ENCODE measurements at regions not wholly inside any gene's neighbourhood (a gene's known extent, or its start where the extent isn't known, plus 50 kb on each side); places are given as distances from the start of the nearest gene placed in this dataset.
"Not testable (repeated sequence)": the region's sequence is repeated elsewhere in the genome, so short reads cannot be mapped to it uniquely, and the experiment has no call there.

DNA sequence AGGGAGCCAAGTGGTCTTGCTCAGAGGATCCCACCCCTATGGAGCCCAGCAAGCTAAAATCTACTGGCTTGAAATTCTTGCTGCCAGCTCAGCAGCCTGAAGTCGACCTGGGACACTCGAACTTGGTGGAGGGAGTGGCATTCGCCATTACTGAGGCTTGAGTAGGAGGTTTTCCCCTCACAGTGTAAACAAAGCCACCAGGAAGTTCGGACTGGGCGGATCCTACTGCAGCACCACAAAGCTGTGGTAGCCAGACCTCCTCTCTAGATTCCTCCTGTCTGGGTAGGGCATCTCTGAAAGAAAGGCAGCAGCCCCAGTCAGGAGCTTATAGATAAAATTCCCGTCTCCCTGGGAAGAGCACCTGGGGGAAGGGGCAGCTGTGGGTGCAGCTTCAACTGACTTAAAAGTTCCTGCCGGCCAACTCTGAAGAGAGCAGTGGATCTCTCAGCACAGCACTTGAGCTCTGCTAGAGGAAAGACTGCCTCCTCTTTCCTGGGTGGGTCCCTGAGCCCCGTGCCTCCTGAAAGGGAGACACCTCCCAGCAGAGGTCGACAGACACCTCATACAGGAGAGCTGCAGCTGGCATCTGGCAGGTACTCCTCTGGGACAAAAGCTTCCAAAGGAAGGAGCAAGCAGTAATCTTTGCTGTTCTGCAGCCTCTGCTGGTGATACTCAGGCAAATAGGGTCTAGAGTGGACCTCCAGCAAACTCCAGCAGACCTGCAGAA is 576.3 kb upstream of the NECTIN3 start:
- DNase-seq = no peak

DNA sequence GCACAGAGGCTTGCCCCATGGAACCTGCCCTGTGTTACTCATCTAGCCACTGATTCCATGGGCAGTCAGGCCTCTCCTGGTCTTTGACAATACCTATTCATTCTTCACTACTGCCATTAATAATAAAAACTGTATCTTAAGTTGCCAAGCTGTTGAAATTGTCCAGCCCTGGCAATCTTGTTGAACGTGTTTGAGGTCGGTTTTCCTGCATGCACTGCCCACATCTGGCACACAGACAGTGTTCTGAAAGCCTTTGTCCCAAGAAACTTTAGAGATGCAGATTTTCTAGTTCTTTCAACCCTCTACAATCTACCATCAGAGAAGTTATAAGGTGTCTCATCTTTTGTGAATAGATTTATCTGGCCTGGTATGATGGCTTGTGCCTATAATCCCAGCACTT is 567.2 kb upstream of the NECTIN3 start:
- DNase-seq = no peak

DNA sequence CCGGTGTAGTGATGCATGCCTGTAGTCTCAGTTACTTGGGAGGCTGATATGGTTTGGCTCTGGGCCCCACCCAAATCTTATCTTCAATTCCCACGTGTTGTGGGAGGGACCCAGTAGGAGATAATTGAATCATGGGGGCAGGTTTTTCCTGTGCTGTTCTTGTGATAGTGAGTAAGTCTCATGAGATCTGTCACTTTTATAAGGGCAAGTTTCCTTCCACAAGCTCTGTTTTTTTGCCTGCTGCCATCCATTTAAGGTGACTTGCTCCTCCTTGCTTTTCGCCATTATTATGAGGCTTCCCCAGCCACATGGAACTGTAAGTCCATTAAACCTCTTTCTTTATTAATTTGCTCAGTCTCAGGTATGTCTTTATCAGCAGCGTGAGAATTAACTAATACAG is 566.7 kb upstream of the NECTIN3 start:
- DNase-seq = no peak

GRCh38 chr3:110506890-110507289 is 564.7 kb upstream of the NECTIN3 start:
- DNase-seq = no peak

GRCh38 chr3:110507570-110507969 is 564.0 kb upstream of the NECTIN3 start:
- DNase-seq = not testable (repeated sequence)

- no peak for DNase-seq
These were observed 558.7 kb upstream of the NECTIN3 start for GRCh38 chr3:110512961-110513360.

- DNase-seq = no peak
These were observed 553.6 kb upstream of the NECTIN3 start for GRCh38 chr3:110518031-110518430.

DNA sequence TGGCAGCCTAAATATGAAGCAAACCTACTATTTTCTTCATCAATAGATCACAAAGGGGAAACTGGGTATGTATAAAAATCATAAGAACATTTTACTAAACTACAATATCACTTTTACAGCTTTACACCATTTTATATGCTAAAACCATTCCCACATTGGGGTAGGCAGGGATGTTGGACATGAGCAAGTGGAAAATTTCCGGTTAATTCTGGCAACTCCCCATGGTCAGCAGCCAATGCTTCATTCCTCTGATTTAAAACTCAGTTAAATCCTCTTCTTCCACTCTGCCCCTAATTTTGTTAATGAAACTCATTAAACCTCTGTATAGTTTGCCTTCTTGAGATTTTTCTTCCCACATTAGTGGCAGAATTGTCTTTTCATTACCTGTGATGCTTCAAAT is 552.5 kb upstream of the NECTIN3 start:
- DNase-seq = no peak

DNA sequence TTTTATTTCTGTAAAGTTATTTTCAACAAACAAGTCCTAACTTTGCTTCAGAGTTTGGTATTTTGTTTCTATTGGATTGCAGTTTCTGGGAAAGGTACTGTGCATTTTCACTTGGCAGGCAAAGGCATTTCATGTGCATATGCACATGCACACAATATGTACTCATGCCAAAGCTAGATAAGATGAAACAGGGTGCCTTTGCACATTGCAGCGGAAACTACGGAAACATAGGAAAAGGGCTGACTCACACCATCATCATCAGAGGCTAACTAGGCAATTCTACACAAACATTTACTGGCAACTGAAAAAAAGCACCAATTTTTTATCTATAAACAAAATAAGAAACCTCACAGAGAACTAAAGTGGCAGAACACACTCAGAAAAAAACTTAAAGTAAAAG is 550.6 kb upstream of the NECTIN3 start:
- DNase-seq = no peak

DNA sequence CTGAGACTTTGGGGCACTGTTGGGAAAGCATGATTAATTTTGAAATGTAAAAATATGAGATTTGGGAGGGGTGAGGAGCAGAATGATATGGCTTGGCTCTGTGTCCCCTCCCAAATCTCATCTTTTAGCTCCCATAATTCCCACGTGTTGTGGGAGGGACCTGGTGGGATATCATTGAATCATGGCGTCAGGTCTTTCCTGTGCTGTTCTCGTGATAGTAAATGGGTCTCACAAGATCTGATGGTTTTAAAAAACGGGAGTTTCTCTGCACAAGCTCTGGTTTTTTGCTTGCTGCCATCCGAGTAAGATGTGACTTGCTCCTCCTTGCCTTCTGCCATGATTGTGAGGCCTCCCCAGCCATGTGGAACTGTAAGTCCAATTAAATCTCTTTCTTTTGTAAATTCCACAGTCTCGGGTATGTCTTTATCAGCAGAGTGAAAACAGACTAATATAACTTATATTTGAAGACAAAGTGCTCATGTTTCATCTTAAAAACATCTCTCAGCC is 546.0 kb upstream of the NECTIN3 start:
- DNase-seq = not testable (repeated sequence)

DNA sequence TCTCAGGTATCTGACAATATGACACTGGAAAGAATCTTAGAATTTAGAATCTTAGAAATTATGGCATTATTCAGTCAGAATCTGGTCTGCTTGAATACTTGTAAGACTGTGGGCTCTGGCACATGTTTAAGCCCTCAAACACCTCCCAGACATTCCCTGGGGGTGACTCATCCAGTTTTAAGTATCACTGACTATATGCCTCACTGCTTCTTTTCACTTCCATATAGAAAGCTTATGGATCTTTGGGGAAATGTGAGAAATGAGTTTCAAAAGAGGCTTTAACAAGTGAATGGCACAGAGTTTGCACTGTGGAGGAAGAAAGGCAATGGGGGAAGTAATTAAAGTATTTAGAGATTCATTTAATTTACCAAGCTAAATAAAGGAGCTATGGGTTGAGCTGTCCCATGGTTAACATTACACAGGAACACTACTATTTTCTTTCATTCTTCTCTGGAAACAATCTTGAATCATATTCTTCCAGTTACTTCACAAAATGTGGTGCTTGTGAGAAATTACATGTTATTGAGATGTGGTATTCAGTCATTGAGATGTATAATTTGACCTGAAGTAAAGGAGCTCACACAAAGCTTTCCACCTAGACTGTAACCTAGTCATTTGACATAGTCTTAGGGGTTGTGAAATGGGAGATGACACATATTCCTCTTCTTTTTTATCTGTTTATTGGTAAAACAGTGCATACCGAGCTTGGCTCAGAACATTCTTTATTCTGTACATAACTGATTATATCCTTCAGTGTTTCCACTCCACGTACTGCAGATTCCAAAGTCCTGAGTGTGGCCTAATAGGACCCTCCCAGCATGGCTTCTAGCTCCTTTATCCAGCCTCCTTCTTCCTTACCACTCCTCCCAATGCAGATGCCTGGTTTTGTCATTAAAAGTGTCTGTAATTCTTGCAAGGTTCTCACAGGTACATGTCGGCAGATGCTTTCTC is 544.6 kb upstream of the NECTIN3 start:
- no peak for DNase-seq

DNA sequence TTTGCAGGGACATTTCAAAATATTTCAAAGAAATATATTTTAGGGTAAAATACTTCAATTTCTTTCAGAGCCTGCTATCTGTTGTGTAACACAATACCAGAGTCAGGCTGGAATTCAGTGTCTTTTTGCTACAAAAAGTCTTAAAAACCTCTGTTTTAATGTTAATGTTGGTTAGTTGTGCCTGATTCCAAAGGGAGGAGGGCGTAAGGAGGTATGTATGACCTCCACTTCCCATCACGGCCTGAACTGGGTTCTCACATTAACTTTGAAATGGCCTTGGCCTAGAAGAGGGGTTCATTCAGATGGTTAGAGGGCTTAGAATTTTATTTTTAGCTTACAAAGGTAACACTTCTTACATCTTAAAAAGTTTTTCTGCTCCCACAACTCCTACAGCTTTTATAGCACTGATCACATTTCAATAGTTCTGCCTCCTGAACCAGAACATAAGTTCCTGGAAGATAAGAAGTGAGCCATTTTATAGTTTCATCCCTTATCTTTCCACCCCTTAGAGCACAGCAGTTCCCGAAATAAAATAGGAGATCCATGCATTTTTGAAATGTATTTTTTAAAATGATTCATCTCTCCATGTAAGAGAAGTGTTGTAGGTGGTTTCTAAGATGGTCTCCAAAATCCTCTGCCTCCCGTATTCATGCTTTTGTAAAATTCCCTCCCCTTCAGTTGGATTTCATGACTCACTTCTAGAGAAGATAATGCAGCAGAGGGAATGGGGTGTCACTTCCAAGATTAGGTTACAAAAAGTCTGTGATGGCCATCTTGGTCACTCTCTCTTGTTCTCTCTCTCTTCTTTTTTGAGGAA is 543.1 kb upstream of the NECTIN3 start:
- DNase-seq = no peak

DNA sequence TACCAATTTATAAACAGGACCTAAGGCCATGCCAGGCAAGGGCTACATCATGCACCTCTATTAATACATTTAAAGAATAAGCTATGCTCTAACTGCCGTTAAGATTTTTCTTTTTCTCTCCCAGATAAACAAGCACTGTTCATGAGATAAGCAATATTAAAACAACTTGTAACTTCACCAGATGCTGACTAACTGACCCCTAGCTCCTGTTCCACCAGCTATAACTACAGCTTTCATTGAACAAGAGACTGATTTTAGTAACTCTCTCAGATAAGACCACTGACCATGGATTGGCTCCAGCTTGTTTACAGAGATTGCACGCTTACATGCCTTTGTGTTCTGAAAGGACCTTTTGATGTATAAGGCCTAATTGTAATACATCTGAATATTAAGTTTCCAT is 540.7 kb upstream of the NECTIN3 start:
- DNase-seq = no peak

- DNase-seq = no peak
These were observed 538.5 kb upstream of the NECTIN3 start for GRCh38 chr3:110533089-110533488.

- no peak for DNase-seq
These were observed 529.0 kb upstream of the NECTIN3 start for GRCh38 chr3:110542552-110543150.

- no peak for DNase-seq
These were observed 526.9 kb upstream of the NECTIN3 start for GRCh38 chr3:110544730-110545129.

- DNase-seq = no peak
These were observed 521.1 kb upstream of the NECTIN3 start for GRCh38 chr3:110550511-110550910.

DNA sequence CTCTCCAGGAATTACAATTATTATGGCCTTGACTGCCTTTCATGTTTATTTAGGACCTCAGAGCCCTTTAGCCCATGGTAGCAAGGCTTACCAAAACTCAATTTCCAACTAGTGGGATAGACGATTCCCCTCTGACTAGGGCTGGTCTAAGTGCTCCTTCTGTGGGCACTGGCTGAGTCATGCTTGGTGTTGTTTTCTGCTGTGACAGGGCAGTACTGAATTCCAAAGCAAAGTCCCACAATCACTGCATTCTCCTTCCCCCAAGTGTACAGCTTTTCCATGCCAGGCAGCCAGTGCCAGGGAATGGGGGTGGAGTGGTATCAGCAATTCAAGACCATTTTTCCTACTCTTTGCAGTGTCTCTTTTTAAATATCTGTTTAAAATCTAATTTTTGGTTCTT is 509.0 kb upstream of the NECTIN3 start:
- DNase-seq = no peak

DNA sequence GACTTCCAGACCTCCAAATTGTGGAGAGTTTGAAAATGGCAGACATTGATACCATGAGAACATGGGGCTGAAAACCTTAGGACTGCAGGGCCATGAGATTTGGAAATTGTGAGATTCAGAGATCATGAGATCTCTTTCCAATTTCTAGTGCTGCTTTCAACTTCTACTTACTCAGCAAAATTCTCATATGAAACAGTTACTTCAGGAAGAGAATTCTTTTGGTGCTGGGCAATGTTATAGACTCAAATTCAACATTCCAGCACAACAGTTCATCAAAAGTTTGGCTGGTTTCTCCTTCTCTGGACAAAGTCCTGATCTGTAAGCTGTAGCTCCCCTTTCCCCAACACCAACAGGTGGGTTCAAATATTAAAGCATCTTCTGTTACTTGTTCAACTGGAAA is 506.9 kb upstream of the NECTIN3 start:
- no peak for DNase-seq

- no peak for DNase-seq
These were observed 504.6 kb upstream of the NECTIN3 start for GRCh38 chr3:110567029-110567428.

DNA sequence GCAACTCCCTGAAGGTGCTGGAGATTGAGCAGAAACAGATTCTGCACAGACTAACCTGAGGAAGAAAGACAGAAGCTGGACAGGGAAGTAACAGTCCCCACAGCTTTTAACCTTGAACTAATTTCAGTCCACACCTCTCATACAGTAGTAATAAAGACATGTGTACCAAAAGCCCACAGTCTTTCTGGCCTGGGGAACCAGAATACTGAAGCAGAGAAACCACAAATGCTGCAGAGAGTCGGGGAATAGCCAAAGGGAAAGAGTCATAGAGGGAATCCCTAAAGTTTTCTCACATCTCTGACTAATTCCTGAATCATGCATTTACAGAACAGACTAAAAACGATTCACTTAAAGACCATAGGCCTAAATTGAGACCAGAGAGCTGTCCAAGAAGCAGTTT is 503.4 kb upstream of the NECTIN3 start:
- DNase-seq = no peak

DNA sequence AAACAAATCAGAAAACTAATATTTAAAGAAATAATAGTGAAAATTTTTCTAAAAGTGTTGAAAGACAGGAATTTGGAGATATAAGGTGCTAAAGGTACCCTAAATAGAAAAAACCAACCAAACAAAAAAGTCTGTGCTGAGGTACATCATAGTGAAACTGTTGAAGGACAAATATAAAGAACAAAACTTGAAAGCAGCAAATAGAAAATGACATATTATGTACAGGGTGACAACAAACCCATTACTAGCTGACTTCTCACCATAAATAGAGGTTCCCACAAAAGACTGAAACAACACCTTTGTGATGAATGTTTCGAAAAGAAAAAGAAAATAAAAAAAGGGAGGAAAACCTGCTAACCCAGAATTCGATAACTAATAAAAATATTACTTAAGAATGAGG is 502.5 kb upstream of the NECTIN3 start:
- no peak for DNase-seq

GRCh38 chr3:110575702-110576101 is 495.9 kb upstream of the NECTIN3 start:
- DNase-seq = no peak
